MM.1S (cell line): ENCODE measurements at regions not wholly inside any gene's neighbourhood (a gene's known extent, or its start where the extent isn't known, plus 50 kb on each side); places are given as distances from the start of the nearest gene placed in this dataset.

Source experiments
- DNase-seq: peaks from one replicate; pipeline ENCODE4 v3.0.0-alpha.2; 2015
- H2AFZ ChIP-seq: fragments of 300-600 bp; sonication (generic); 2 replicates; pipeline ENCODE4 v1.6.0; 2016; ENCODE audit warnings: antibody characterized with exemption, low read length
- H3F3A ChIP-seq: fragments of 300-600 bp; sonication (generic); 2 replicates; pipeline ENCODE4 v1.6.1; 2016; ENCODE audit warnings: mild to moderate bottlenecking, antibody characterized with exemption, low read length, moderate library complexity, mixed read lengths; ENCODE audit not compliant: insufficient read depth
- H3K27ac ChIP-seq: fragments of 300-600 bp; sonication (generic); 2 replicates; pipeline ENCODE4 v1.5.1; 2016; ENCODE audit warnings: mild to moderate bottlenecking, low read length
- H3K27me3 ChIP-seq: fragments of 300-600 bp; sonication (generic); replicated peaks from 2 replicates; pipeline ENCODE4 v1.6.0; 2016; ENCODE audit warnings: low read length; ENCODE audit not compliant: insufficient read depth
- H3K36me3 ChIP-seq: fragments of 300-600 bp; sonication (generic); replicated peaks from 2 replicates; pipeline ENCODE4 v1.6.1; 2016; ENCODE audit warnings: mild to moderate bottlenecking, low read length, mixed read lengths; ENCODE audit not compliant: insufficient read depth
- H3K4me1 ChIP-seq: fragments of 300-600 bp; sonication (generic); 2 replicates; pipeline ENCODE4 v1.6.1; 2016; ENCODE audit warnings: low read length, mixed read lengths
- H3K4me2 ChIP-seq: fragments of 300-600 bp; sonication (generic); 2 replicates; pipeline ENCODE4 v1.6.0; 2016; ENCODE audit warnings: low read depth, low read length
- H3K4me3 ChIP-seq: fragments of 300-600 bp; sonication (generic); 2 replicates; pipeline ENCODE4 v1.5.1; 2016; ENCODE audit warnings: low read length, mixed read lengths
- H3K79me2 ChIP-seq: fragments of 300-600 bp; sonication (generic); 2 replicates; pipeline ENCODE4 v1.6.1; 2016; ENCODE audit warnings: mixed run types, low read length, mixed read lengths
- H3K9ac ChIP-seq: fragments of 300-600 bp; sonication (generic); 2 replicates; pipeline ENCODE4 v1.6.1; 2016; ENCODE audit warnings: low read length, mixed read lengths
- H3K9me2 ChIP-seq: fragments of 300-600 bp; sonication (generic); replicated peaks from 2 replicates; pipeline ENCODE4 v1.6.1; 2016; ENCODE audit warnings: mild to moderate bottlenecking, low read length, mixed read lengths; ENCODE audit not compliant: insufficient read depth
- H3K9me3 ChIP-seq: fragments of 300-600 bp; sonication (generic); replicated peaks from 2 replicates; pipeline ENCODE4 v1.6.1; 2016; ENCODE audit warnings: mild to moderate bottlenecking, low read length, mixed read lengths; ENCODE audit not compliant: insufficient read depth
- H4K20me1 ChIP-seq: fragments of 300-600 bp; sonication (generic); 2 replicates; pipeline ENCODE4 v1.6.1; 2016; ENCODE audit warnings: mild to moderate bottlenecking, low read length, moderate library complexity, mixed read lengths; ENCODE audit not compliant: insufficient read depth
- CTCF ChIP-seq: fragments of 300-600 bp; sonication (generic); IDR thresholded peaks from 2 replicates; pipeline ENCODE4 v1.5.1; 2016; ENCODE audit warnings: antibody characterized with exemption, low read length, mixed read lengths
- EZH2 ChIP-seq: fragments of 300-600 bp; sonication (generic); optimal IDR thresholded peaks from 2 replicates; pipeline ENCODE3; 2017; ENCODE audit warnings: low read depth, mild to moderate bottlenecking, antibody characterized with exemption, low read length, mixed read lengths
- EZH2phosphoT487 ChIP-seq: fragments of 300-600 bp; sonication (generic); IDR thresholded peaks from 2 replicates; pipeline ENCODE4 v1.6.1; 2018; ENCODE audit warnings: antibody characterized with exemption, low read length

GRCh38 chr2:149652926-149653325 lies 65.4 kb upstream of the MMADHC start:
- Histone ChIP-seq H4K20me1 (no peaks in the 10 kb centered on the region), H3K27me3 (no peaks in the 10 kb centered on the region), H3K79me2 (no peaks in the 10 kb centered on the region), H3K9ac (no peak overlapping the region), H3K9me3 (no peaks in the 10 kb centered on the region), H3K4me3 (no peak overlapping the region), H2AFZ (no peak overlapping the region), H3K9me2 (no peaks in the 10 kb centered on the region), H3K4me1 (no peaks in the 10 kb centered on the region), H3K27ac (no peak overlapping the region), H3F3A (no peaks in the 10 kb centered on the region), H3K4me2 (no peak overlapping the region), H3K36me3 (no peaks in the 10 kb centered on the region)
- no peak for TF ChIP-seq EZH2phosphoT487
- TF ChIP-seq EZH2: no peak
- no peak for TF ChIP-seq CTCF
- no peak for DNase-seq

- Histone ChIP-seq H3K9ac (no peak overlapping the region), H3K27me3 (no peaks in the 10 kb centered on the region), H3K79me2 (no peaks in the 10 kb centered on the region), H3K4me1 (no peaks in the 10 kb centered on the region), H3K36me3 (no peaks in the 10 kb centered on the region), H4K20me1 (no peaks in the 10 kb centered on the region), H2AFZ (no peak overlapping the region), H3K4me2 (no peak overlapping the region), H3K9me3 (no peaks in the 10 kb centered on the region), H3K4me3 (no peak overlapping the region), H3K27ac (no peak overlapping the region), H3K9me2 (no peaks in the 10 kb centered on the region), H3F3A (no peaks in the 10 kb centered on the region)
- no peak for TF ChIP-seq EZH2
- no peak for TF ChIP-seq CTCF
- no peak for TF ChIP-seq EZH2phosphoT487
- DNase-seq: no peak
Observed at GRCh38 chr2:149652526-149652925, 65.0 kb upstream of the MMADHC start.

GRCh38 chr2:149651229-149651628 lies 63.7 kb upstream of the MMADHC start:
- Histone ChIP-seq H3K4me2 (no peak overlapping the region), H3K27me3 (no peaks in the 10 kb centered on the region)

More at GRCh38 chr2:149651229-149651628, 63.7 kb upstream of the MMADHC start:
- DNase-seq: no peak
- H4K20me1 ChIP-seq: no peaks in the 10 kb centered on the region
- H3K27ac ChIP-seq: no peak overlapping the region
- TF ChIP-seq EZH2phosphoT487: no peak
- TF ChIP-seq EZH2: no peak
- no peak for TF ChIP-seq CTCF
- H3K9me2 ChIP-seq: no peaks in the 10 kb centered on the region
- H3K4me1 ChIP-seq: no peaks in the 10 kb centered on the region
- no peak overlapping the region for H3K9ac ChIP-seq
- no peak overlapping the region for H3K4me3 ChIP-seq
- H3K9me3 ChIP-seq: no peaks in the 10 kb centered on the region
- no peaks in the 10 kb centered on the region for H3K36me3 ChIP-seq
- H3K79me2 ChIP-seq: no peaks in the 10 kb centered on the region
- no peaks in the 10 kb centered on the region for H3F3A ChIP-seq
- H2AFZ ChIP-seq: no peak overlapping the region
